Ishikawa (cell line): ENCODE measurements at regions not wholly inside any gene's neighbourhood (a gene's known extent, or its start where the extent isn't known, plus 50 kb on each side); places are given as distances from the start of the nearest gene placed in this dataset.

Source experiments
- EP300 ChIP-seq: IDR thresholded peaks from 2 replicates; pipeline ENCODE4 v1.6.1; 2012; ENCODE audit warnings: borderline replicate concordance
- NFIC ChIP-seq: IDR thresholded peaks from 2 replicates; pipeline ENCODE4 v1.6.1; 2012
- RAD21 ChIP-seq: IDR thresholded peaks from 2 replicates; pipeline ENCODE4 v1.6.1; 2012; ENCODE audit warnings: low read depth
- TEAD4 ChIP-seq: IDR thresholded peaks from 2 replicates; pipeline ENCODE4 v1.6.1; 2012
- TF ChIP-seq, protein P1 (sequence below): IDR thresholded peaks from 2 replicates; pipeline ENCODE4 v1.6.1; 2012

DNA sequence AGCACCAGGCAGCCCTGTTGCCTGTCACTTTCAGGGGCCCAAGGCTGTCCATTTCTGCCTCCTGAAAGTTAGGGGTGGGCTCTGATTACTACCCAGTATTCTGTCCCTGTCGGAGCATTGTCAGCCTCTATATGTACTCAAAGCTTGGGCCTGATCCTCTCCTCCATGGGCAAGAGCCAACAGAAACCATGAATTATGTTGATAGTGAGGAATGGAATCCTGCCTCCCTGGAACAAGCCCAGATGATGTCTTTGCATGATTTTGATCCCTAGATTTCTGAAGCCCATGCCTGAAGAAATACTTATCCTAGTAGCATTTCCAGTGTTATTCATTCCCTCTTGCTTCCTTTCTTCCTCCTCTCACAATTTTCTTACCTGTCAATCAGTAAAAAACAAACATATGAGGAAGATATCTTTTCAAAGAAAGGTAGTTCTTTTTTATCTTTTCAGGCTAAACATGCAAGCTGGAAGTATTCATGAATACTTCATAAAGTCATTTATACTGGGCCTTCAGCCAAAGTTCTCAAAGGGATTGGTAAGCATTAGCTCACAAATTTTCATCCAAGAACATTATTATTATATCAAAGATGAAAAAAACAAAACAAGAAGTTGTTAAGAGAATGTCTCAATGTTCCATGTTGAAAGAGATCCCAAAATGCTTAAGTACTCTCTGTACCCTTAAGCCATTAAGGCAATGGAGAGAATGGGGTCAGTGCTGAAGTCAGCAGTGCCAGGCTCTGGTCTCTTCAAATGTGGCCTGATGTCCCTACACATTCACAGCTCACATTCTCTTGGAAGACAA, 171.7 kb downstream of the NHLRC3 start:
- TF ChIP-seq TEAD4 = no peak
- TF ChIP-seq RAD21 = no peak
- TF ChIP-seq NFIC = no peak
- no peak for TF ChIP-seq EP300
- TF ChIP-seq, protein P1, sequence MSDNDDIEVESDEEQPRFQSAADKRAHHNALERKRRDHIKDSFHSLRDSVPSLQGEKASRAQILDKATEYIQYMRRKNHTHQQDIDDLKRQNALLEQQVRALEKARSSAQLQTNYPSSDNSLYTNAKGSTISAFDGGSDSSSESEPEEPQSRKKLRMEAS = no peak
